Fibroblast of villous mesenchyme (primary cell): ENCODE measurements at regions not wholly inside any gene's neighbourhood (a gene's known extent, or its start where the extent isn't known, plus 50 kb on each side); places are given as distances from the start of the nearest gene placed in this dataset.
A peak's percentile ranks its signal among the peaks of the same experiment; 100 is the strongest.

Experiments used
- DNase-seq: peaks from one replicate; pipeline ENCODE4 v3.0.0-alpha.2; 2010; ENCODE audit warnings: low read depth
- H3K4me3 ChIP-seq: 2 replicates; pipeline ENCODE4 v1.5.1; 2011; ENCODE audit warnings: low read depth, mild to moderate bottlenecking, low read length
- TF ChIP-seq, protein P1 (sequence below): IDR thresholded peaks from 2 replicates; pipeline ENCODE4 v1.5.1; 2012; ENCODE audit warnings: low read depth, mild to moderate bottlenecking, low read length; ENCODE audit not compliant: insufficient read depth

GRCh38 chr21:16307256-16307655 is 577.5 kb downstream of the USP25 start:
- no peak overlapping the region for H3K4me3 ChIP-seq
- TF ChIP-seq, protein P1, sequence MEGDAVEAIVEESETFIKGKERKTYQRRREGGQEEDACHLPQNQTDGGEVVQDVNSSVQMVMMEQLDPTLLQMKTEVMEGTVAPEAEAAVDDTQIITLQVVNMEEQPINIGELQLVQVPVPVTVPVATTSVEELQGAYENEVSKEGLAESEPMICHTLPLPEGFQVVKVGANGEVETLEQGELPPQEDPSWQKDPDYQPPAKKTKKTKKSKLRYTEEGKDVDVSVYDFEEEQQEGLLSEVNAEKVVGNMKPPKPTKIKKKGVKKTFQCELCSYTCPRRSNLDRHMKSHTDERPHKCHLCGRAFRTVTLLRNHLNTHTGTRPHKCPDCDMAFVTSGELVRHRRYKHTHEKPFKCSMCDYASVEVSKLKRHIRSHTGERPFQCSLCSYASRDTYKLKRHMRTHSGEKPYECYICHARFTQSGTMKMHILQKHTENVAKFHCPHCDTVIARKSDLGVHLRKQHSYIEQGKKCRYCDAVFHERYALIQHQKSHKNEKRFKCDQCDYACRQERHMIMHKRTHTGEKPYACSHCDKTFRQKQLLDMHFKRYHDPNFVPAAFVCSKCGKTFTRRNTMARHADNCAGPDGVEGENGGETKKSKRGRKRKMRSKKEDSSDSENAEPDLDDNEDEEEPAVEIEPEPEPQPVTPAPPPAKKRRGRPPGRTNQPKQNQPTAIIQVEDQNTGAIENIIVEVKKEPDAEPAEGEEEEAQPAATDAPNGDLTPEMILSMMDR = no peak
- DNase-seq = no peak

DNA sequence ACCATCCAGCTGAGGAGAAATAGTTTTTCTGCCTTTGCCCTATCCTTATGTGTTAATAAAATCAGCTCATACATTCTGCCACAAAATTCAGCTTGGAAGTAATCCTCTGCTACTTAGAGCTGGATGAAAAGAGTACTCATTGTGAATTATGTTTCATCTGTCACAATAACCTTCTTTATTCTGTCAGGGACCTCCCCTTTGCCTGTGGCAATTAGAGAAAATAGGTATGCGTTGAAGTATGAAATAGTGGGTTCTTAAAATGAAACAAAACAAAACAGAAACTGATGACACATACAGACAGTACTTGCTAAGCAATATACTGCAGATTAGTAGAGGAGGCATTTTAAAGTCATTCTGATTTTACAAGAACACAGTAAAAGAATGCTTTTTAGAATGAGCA is 578.5 kb downstream of the USP25 start:
- peak; percentile 27 for DNase-seq
- TF ChIP-seq, protein P1 = no peak
- no peak overlapping the region for H3K4me3 ChIP-seq

DNA sequence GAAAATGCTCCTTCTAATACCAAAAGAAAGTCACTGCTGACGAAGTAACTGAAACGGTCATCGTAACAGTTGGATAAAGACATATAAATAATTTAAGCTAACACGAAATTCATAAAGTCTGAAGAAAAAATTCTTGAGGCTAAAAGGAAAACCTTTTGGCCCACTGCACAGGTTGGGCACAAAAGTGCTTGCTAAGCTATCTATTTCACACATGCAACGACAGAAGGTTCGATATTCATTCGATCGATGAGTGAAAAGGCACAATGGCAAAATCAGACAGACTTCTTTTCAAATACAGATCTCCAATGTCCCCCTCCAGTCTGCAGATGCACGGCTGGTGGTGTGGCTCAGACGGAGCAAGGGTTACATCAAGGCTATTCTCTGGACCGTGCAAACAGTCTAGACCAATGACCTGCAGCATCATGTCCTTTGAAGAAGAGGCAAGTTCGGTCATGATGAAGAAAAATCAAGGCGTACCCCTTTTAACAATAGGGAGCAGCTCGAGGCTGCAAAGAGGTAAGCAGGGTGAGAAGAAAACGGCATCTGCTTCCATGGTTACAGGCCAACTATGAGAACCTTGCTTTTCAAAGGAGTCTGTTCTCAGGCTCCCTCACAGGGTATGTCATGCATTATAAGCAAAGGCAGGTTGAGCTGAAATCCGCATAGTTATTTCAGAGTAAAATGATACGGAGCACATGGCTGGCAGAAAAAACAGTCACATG is 579.6 kb downstream of the USP25 start:
- H3K4me3 ChIP-seq = no peak overlapping the region
- TF ChIP-seq, protein P1 = no peak
- DNase-seq = no peak

GRCh38 chr21:16310176-16310575 is 580.4 kb downstream of the USP25 start:
- TF ChIP-seq, protein P1 = no peak
- DNase-seq = no peak
- H3K4me3 ChIP-seq = no peak overlapping the region

- TF ChIP-seq, protein P1 = no peak
- H3K4me3 ChIP-seq = no peak overlapping the region
- no peak for DNase-seq
These were observed 581.4 kb downstream of the USP25 start for GRCh38 chr21:16311229-16311628.

GRCh38 chr21:16312321-16312720 is 582.5 kb downstream of the USP25 start:
- H3K4me3 ChIP-seq = no peak overlapping the region
- DNase-seq = no peak
- TF ChIP-seq, protein P1 = no peak

- H3K4me3 ChIP-seq = no peak overlapping the region
- TF ChIP-seq, protein P1 = no peak
- DNase-seq = no peak
These were observed 585.4 kb downstream of the USP25 start for GRCh38 chr21:16315223-16315622.
